T-cell (primary cell): ENCODE measurements at regions not wholly inside any gene's neighbourhood (a gene's known extent, or its start where the extent isn't known, plus 50 kb on each side); places are given as distances from the start of the nearest gene placed in this dataset.

ENCODE experiments used
- ATAC-seq, 4 experiments: fragments of 200-7000 bp in 3 of 4; fragments of 150-1000 bp in 1 of 4; cut with Tn5 transposase; replicated peaks in 1 of 4; 1 replicate in 3 of 4; 2 replicates in 1 of 4; pipeline ENCODE4 v1.10.0; 2021; ENCODE audit warnings: moderate library complexity in 3 of 4, mild to moderate bottlenecking in 2 of 4, moderate number of reproducible peaks in 1 of 4
- CTCF ChIA-PET, 2 donors: fragments of 300-600 bp; sonication (Branson Sonifier 250); formaldehyde crosslinking; loops; one replicate each; lab custom pipeline; 2022; ENCODE audit warnings: antibody characterized with exemption in 2 of 2; lab: Charles Lee
- POLR2A ChIA-PET, 2 donors: fragments of 300-600 bp; sonication (Branson Sonifier 250); formaldehyde crosslinking; loops; one replicate each; lab custom pipeline; 2022; ENCODE audit warnings: antibody characterized with exemption in 2 of 2; lab: Charles Lee
- DNase-seq, 35 experiments: peaks; one replicate each; pipeline versions ENCODE4 v3.0.0 to v3.0.0-alpha.2; 2013 to 2023
- H3K27ac ChIP-seq: one replicate; pipeline ENCODE4 v1.5.1; 2013; ENCODE audit warnings: low read length
- H3K27me3 ChIP-seq, 2 experiments: replicated peaks in 1 of 2; 1 replicate in 1 of 2; 2 replicates in 1 of 2; pipeline versions ENCODE4 v1.6.1 to v1.7.0; 2013; ENCODE audit warnings: low read length in 1 of 2, mixed read lengths in 1 of 2; ENCODE audit not compliant: control insufficient read depth in 2 of 2, insufficient read depth in 2 of 2; ENCODE audit errors: extremely low read depth in 1 of 2
- H3K36me3 ChIP-seq, 2 donors: 1 replicate in 1 of 2; 2 replicates in 1 of 2; pipeline versions ENCODE4 v1.6.1 to v1.7.0; 2013; ENCODE audit warnings: low read length in 1 of 2; ENCODE audit not compliant: control insufficient read depth in 2 of 2, insufficient read depth in 1 of 2; ENCODE audit errors: extremely low read depth in 1 of 2
- H3K4me1 ChIP-seq, 2 experiments: 1 replicate in 1 of 2; 2 replicates in 1 of 2; pipeline versions ENCODE4 v1.6.1 to v1.7.0; 2013; ENCODE audit warnings: low read length in 2 of 2, mixed read lengths in 1 of 2; ENCODE audit not compliant: insufficient read depth in 2 of 2, control insufficient read depth in 1 of 2; ENCODE audit errors: extremely low read depth in 1 of 2
- H3K4me3 ChIP-seq, 2 donors: 1 replicate in 1 of 2; 2 replicates in 1 of 2; pipeline versions ENCODE4 v1.5.1 to v1.7.0; 2013; ENCODE audit warnings: mild to moderate bottlenecking in 2 of 2, low read length in 1 of 2, moderate library complexity in 1 of 2; ENCODE audit not compliant: control insufficient read depth in 1 of 2; ENCODE audit errors: extremely low read depth in 1 of 2
- H3K9me3 ChIP-seq: 2 replicates; pipeline ENCODE4 v1.7.0; 2013
- H3K27ac Mint-ChIP-seq, 2 donors: one replicate each; pipeline ENCODE4 v1.8.0; 2020 to 2021; ENCODE audit warnings: mild to moderate bottlenecking in 2 of 2, mixed read lengths in 2 of 2
- H3K27me3 Mint-ChIP-seq, 2 donors: one replicate each; pipeline ENCODE4 v1.8.0; 2021 to 2022; ENCODE audit warnings: mixed read lengths in 2 of 2
- H3K36me3 Mint-ChIP-seq: one replicate; pipeline ENCODE4 v1.8.0; 2021; ENCODE audit warnings: mixed read lengths
- H3K4me1 Mint-ChIP-seq, 3 donors: one replicate each; pipeline ENCODE4 v1.8.0; 2020 to 2022; ENCODE audit warnings: mixed read lengths in 3 of 3, mild to moderate bottlenecking in 1 of 3
- H3K4me3 Mint-ChIP-seq, 3 donors: one replicate each; pipeline ENCODE4 v1.8.0; 2020 to 2022; ENCODE audit warnings: mild to moderate bottlenecking in 3 of 3, mixed read lengths in 3 of 3, moderate library complexity in 3 of 3
- H3K9me3 Mint-ChIP-seq, 3 donors: one replicate each; pipeline ENCODE4 v1.8.0; 2020 to 2022; ENCODE audit warnings: mixed read lengths in 3 of 3
- WGBS: methylation state at CpG from one replicate; pipeline ENCODE4 v1.1.5; 2013; ENCODE audit warnings: missing lambda C conversion rate; ENCODE audit not compliant: insufficient coverage; 5-methylcytosine and 5-hydroxymethylcytosine counted together

- H3K27ac ChIP-seq = no peak overlapping the region
- peaks cover 3 to 4% of the 10 kb centered on the region in 2 experiments for H3K27me3 ChIP-seq
- no peaks in the 10 kb centered on the region for H3K9me3 ChIP-seq
- peaks cover 0 to 10% (median 9%) of the 10 kb centered on the region in 3 donors for H3K9me3 Mint-ChIP-seq
- 51% methylated on average over 3 of the region's 3 CpGs for WGBS
- DNase-seq = no peak
- no peaks in the 10 kb centered on the region for H3K36me3 Mint-ChIP-seq
- no peaks in the 10 kb centered on the region for H3K4me1 Mint-ChIP-seq
- no peaks in the 10 kb centered on the region for H3K36me3 ChIP-seq
- no peaks in the 10 kb centered on the region for H3K4me1 ChIP-seq
- ChIA-PET CTCF (no interaction called here), POLR2A (interaction anchor here in 1 of 2 donors (0.6 kb wide), 1 partner anchor 111 kb away, joined by 9 read pairs; no protein-coding TSS in a partner anchor)
- no peak overlapping the region for H3K27ac Mint-ChIP-seq
- no peak for ATAC-seq
- H3K4me3 Mint-ChIP-seq = no peak overlapping the region
- no peak overlapping the region for H3K4me3 ChIP-seq
- peaks cover 0 to 3% of the 10 kb centered on the region in 2 donors for H3K27me3 Mint-ChIP-seq
Measured at GRCh38 chr20:22491194-22491505, 93.2 kb downstream of the FOXA2 start.

- CTCF ChIA-PET = no interaction called here
- POLR2A ChIA-PET = interaction anchor here in 1 of 2 donors (0.6 kb wide), 1 partner anchor 112 kb away, joined by 9 read pairs; no protein-coding TSS in a partner anchor
- no peak for DNase-seq
Measured at GRCh38 chr20:22490287-22491193, 93.8 kb downstream of the FOXA2 start.

GRCh38 chr20:22489626-22490286, 94.6 kb downstream of the FOXA2 start:
- H3K27me3 ChIP-seq = peaks cover 3 to 4% of the 10 kb centered on the region in 2 experiments
- DNase-seq (no peak), ATAC-seq (no peak)
- ChIA-PET CTCF (no interaction called here), POLR2A (no interaction called here)
- Mint-ChIP-seq H3K4me1 (no peaks in the 10 kb centered on the region), H3K27ac (no peak overlapping the region), H3K4me3 (no peak overlapping the region), H3K27me3 (peaks cover 0 to 3% of the 10 kb centered on the region in 2 donors), H3K36me3 (no peaks in the 10 kb centered on the region), H3K9me3 (peaks cover 0 to 11% (median 8%) of the 10 kb centered on the region in 3 donors)
- no peaks in the 10 kb centered on the region for H3K4me1 ChIP-seq
- H3K9me3 ChIP-seq = no peaks in the 10 kb centered on the region
- no peak overlapping the region for H3K4me3 ChIP-seq
- no peaks in the 10 kb centered on the region for H3K36me3 ChIP-seq
- no peak overlapping the region for H3K27ac ChIP-seq
- 73% methylated on average over 3 of the region's 11 CpGs for WGBS

More at GRCh38 chr20:22490287-22491193, 93.8 kb downstream of the FOXA2 start:
- Mint-ChIP-seq H3K4me3 (no peak overlapping the region), H3K27me3 (peaks cover 0 to 3% of the 10 kb centered on the region in 2 donors), H3K27ac (no peak overlapping the region), H3K9me3 (peaks cover 0 to 11% (median 8%) of the 10 kb centered on the region in 3 donors), H3K36me3 (no peaks in the 10 kb centered on the region), H3K4me1 (no peaks in the 10 kb centered on the region)
- H3K4me3 ChIP-seq = no peak overlapping the region
- ATAC-seq = no peak
- peaks cover 3 to 4% of the 10 kb centered on the region in 2 experiments for H3K27me3 ChIP-seq
- H3K9me3 ChIP-seq = no peaks in the 10 kb centered on the region
- H3K36me3 ChIP-seq = no peaks in the 10 kb centered on the region
- no peak overlapping the region for H3K27ac ChIP-seq
- 84% methylated on average over 17 of the region's 23 CpGs for WGBS
- H3K4me1 ChIP-seq = no peaks in the 10 kb centered on the region

- Mint-ChIP-seq H3K36me3 (no peaks in the 10 kb centered on the region), H3K27me3 (peaks cover 0 to 8% of the 10 kb centered on the region in 2 donors), H3K9me3 (peaks cover 4 to 20% (median 5%) of the 10 kb centered on the region in 3 donors), H3K27ac (no peak overlapping the region), H3K4me3 (no peak overlapping the region), H3K4me1 (no peaks in the 10 kb centered on the region)
- POLR2A ChIA-PET = no interaction called here
- Histone ChIP-seq H3K27me3 (no peaks in the 10 kb centered on the region), H3K36me3 (no peaks in the 10 kb centered on the region), H3K4me1 (no peaks in the 10 kb centered on the region), H3K4me3 (no peak overlapping the region), H3K9me3 (no peaks in the 10 kb centered on the region), H3K27ac (no peak overlapping the region)
- ATAC-seq (no peak), DNase-seq (no peak)
- WGBS = 16% methylated on average over 2 of the region's 4 CpGs
- CTCF ChIA-PET = no interaction called here
Measured at GRCh38 chr20:22480336-22480735, 104.0 kb downstream of the FOXA2 start.

DNA sequence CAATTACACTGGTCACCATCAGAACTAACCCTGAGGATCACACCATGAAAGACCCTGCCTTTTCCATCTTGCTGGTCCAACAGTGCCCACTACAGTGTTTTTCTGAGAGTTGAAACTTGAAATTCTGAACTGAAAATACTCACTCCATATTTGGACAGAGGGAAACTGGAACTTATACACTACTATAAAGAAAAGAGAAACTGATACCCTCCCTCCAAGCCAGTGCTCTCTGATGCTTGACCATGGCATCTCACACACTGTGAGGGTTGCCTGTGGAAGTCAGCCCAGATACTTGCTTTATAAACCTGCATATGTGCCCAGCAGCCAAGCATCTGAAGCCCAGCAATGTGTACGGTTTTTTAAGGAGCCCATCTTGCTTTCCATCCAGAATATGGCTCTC, 108.7 kb downstream of the FOXA2 start:
- no peaks in the 10 kb centered on the region for H3K9me3 ChIP-seq
- no peak overlapping the region for H3K27ac ChIP-seq
- no peaks in the 10 kb centered on the region for H3K36me3 ChIP-seq
- H3K4me1 ChIP-seq = no peaks in the 10 kb centered on the region
- H3K27ac Mint-ChIP-seq = no peak overlapping the region
- H3K9me3 Mint-ChIP-seq = peaks cover 10 to 26% (median 20%) of the 10 kb centered on the region in 3 donors
- DNase-seq (no peak), ATAC-seq (no peak)
- H3K4me1 Mint-ChIP-seq = no peaks in the 10 kb centered on the region
- POLR2A ChIA-PET = no interaction called here
- H3K27me3 ChIP-seq = no peaks in the 10 kb centered on the region
- 50% methylated on average over 1 of the region's 1 CpG for WGBS
- H3K4me3 ChIP-seq = no peak overlapping the region
- CTCF ChIA-PET = no interaction called here
- no peaks in the 10 kb centered on the region for H3K36me3 Mint-ChIP-seq
- peaks cover 0 to 13% of the 10 kb centered on the region in 2 donors for H3K27me3 Mint-ChIP-seq
- no peak overlapping the region for H3K4me3 Mint-ChIP-seq

DNA sequence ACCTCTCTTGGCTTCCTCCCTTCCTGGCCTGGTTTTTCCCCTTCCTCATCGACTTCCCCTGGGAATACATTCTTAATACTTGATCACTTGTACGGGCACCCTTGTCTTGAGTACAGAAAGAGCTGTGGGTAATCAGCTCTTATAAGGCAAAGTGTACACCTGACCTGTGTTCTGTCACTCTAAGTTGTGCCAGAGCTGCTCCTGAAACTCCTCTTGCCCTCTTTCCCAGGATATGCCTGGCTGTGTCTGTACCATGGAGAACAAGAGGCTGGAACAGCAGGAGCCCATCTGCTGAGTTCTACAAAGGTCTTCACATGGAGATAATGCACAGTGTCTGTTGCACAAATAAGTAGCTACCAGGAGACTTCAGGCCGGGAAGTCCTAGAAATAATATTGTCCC, 110.1 kb downstream of the FOXA2 start:
- H3K36me3 Mint-ChIP-seq = no peaks in the 10 kb centered on the region
- H3K4me3 Mint-ChIP-seq = no peak overlapping the region
- Histone ChIP-seq H3K36me3 (no peaks in the 10 kb centered on the region), H3K27ac (no peak overlapping the region), H3K4me3 (no peak overlapping the region), H3K27me3 (no peaks in the 10 kb centered on the region), H3K4me1 (no peaks in the 10 kb centered on the region), H3K9me3 (no peaks in the 10 kb centered on the region)
- DNase-seq (no peak), ATAC-seq (no peak)
- ChIA-PET POLR2A (no interaction called here), CTCF (no interaction called here)
- WGBS = no CpG with 5 or more reads among the region's 3 CpGs
- H3K27ac Mint-ChIP-seq = no peak overlapping the region
- H3K9me3 Mint-ChIP-seq = peaks cover 10 to 26% (median 20%) of the 10 kb centered on the region in 3 donors
- H3K4me1 Mint-ChIP-seq = no peaks in the 10 kb centered on the region
- H3K27me3 Mint-ChIP-seq = peaks cover 0 to 13% of the 10 kb centered on the region in 2 donors
